Duodenal mucosa (tissue), 2 donors: ENCODE measurements at regions not wholly inside any gene's neighbourhood (a gene's known extent, or its start where the extent isn't known, plus 50 kb on each side); places are given as distances from the start of the nearest gene placed in this dataset.

Source experiments
- H3K27ac ChIP-seq: one replicate; pipeline ENCODE4 v1.7.0; 2013; ENCODE audit warnings: low read depth, low read length
- H3K27me3 ChIP-seq, 2 donors: one replicate each; pipeline ENCODE4 v1.7.0; 2013; ENCODE audit warnings: low read length in 2 of 2, control low read depth in 1 of 2; ENCODE audit not compliant: insufficient read depth in 2 of 2, control insufficient read depth in 1 of 2
- H3K36me3 ChIP-seq, 2 donors: one replicate each; pipeline ENCODE4 v1.7.0; 2013; ENCODE audit warnings: low read length in 2 of 2, control low read depth in 1 of 2; ENCODE audit not compliant: insufficient read depth in 2 of 2, control insufficient read depth in 1 of 2
- H3K4me1 ChIP-seq, 2 donors: one replicate each; pipeline ENCODE4 v1.7.0; 2013; ENCODE audit warnings: low read length in 2 of 2, control low read depth in 1 of 2; ENCODE audit not compliant: insufficient read depth in 2 of 2, control insufficient read depth in 1 of 2
- H3K4me3 ChIP-seq, 2 donors: one replicate each; pipeline ENCODE4 v1.7.0; 2013; ENCODE audit warnings: low read length in 2 of 2, low read depth in 1 of 2
- H3K9ac ChIP-seq, 2 donors: one replicate each; pipeline ENCODE4 v1.7.0; 2013; ENCODE audit warnings: low read length in 2 of 2, low read depth in 1 of 2
- H3K9me3 ChIP-seq, 2 donors: one replicate each; pipeline ENCODE4 v1.7.0; 2013; ENCODE audit warnings: low read length in 2 of 2, control low read depth in 1 of 2; ENCODE audit not compliant: control insufficient read depth in 1 of 2

DNA sequence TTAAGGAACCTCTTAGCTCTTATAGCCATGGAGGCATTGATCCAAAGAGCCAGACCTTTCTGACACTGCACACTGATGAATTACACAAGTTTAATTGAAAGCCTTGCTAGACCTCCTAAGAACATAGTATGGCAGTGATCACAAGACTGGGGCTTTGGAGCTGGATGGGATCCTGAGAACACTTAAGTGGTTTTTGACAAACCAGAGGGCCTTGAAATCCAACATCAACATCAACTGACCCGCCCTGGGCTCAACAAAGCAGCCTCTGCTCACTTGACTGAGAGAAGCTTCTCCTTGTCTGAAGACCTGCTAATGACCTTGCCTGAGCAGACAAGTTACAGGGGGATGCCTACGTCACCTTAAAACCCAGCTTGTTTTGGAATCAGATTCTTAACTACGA lies 257.6 kb downstream of the KLF13 start:
- Histone ChIP-seq H3K9ac (no peak overlapping the region), H3K27me3 (no peaks in the 10 kb centered on the region), H3K27ac (no peak overlapping the region), H3K4me3 (no peak overlapping the region), H3K9me3 (no peaks in the 10 kb centered on the region), H3K36me3 (no peaks in the 10 kb centered on the region), H3K4me1 (no peaks in the 10 kb centered on the region)

DNA sequence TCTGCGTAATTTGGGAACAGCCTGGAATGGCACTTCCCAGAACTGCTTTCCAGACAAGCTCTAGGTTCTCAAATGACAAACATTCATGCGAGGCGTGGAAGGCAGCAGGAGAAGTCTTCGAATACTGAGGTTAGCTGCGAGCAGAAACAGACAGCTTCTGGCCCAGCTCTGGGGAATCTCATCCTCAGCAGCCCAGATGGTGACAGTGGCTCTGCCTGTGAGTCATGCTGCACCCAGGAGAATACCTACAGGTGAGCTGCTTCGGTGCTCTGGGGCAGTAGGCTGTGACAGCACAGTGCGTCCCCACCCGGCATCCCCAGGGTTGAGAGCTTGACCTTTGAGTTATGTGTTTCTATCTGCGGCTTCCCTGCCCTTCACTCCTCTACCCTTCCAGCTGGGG lies 258.6 kb downstream of the KLF13 start:
- no peak overlapping the region for H3K27ac ChIP-seq
- no peak overlapping the region for H3K4me3 ChIP-seq
- H3K4me1 ChIP-seq, result no peaks in the 10 kb centered on the region
- H3K9ac ChIP-seq, result no peak overlapping the region
- H3K36me3 ChIP-seq, result no peaks in the 10 kb centered on the region
- H3K27me3 ChIP-seq, result no peaks in the 10 kb centered on the region
- H3K9me3 ChIP-seq, result no peaks in the 10 kb centered on the region

DNA sequence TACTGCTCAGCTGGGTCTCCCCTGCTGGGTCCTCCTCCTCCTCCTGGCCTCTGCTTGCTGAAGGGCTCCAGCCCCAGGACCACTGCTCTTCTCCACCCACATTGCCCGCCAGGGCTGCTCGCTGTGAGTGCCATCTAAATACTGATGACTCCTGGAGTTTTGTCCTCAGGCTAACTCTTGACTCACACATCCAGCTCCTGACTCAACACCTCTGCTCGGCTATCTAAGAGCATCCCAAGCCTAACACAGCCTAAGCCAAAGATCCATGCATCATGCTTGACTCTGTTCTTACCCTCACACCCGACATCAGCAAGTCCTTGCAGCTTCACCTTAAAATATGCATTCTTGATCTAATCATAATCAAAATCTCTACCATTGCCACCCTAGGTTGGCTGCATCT lies 260.2 kb downstream of the KLF13 start:
- no peak overlapping the region for H3K4me3 ChIP-seq
- H3K27me3 ChIP-seq, result no peaks in the 10 kb centered on the region
- no peak overlapping the region for H3K27ac ChIP-seq
- no peak overlapping the region for H3K9ac ChIP-seq
- no peaks in the 10 kb centered on the region for H3K9me3 ChIP-seq
- H3K36me3 ChIP-seq, result no peaks in the 10 kb centered on the region
- H3K4me1 ChIP-seq, result no peaks in the 10 kb centered on the region

DNA sequence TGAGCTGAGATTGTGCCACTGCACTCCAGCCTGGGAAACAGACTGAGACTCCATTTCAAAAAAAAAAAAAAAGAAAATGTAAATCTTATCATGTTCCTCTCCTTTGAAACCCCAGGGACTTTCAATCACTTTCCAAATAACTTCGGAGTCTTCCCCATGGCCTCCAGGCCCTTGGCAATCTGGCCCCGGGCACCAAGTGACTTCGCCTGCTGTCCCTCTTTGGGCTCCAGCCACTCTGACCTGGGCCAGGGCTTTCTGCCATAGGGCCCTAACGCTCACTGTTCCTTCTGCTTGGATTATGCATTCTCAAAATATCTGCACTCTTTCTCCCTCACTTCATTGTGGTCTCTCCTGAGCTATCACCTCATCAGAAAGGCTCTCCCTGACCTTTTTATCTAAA lies 260.9 kb downstream of the KLF13 start:
- no peak overlapping the region for H3K9ac ChIP-seq
- H3K4me3 ChIP-seq, result no peak overlapping the region
- H3K36me3 ChIP-seq, result no peaks in the 10 kb centered on the region
- H3K9me3 ChIP-seq, result no peaks in the 10 kb centered on the region
- H3K27me3 ChIP-seq, result no peaks in the 10 kb centered on the region
- no peak overlapping the region for H3K27ac ChIP-seq
- no peaks in the 10 kb centered on the region for H3K4me1 ChIP-seq

DNA sequence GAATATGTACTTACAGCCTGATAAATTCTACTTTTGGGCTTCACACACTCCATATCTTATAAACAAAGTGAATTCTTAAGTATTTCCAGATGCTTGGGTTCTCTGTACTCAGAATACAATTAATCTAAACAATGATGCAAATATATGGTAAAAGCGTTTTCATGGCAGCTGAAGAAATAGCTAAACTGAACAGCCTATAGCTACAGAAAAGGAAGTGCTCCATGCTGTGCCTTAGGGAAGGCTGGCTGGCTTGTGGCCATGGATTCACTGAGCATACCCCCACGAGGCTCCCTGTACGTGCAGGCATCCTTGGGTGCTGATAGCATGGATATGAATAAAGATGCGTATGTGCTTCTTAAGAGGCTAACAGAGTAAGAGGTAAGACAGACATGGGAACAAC lies 264.0 kb downstream of the KLF13 start:
- Histone ChIP-seq H3K27me3 (no peaks in the 10 kb centered on the region), H3K9ac (no peak overlapping the region), H3K36me3 (no peaks in the 10 kb centered on the region), H3K9me3 (no peaks in the 10 kb centered on the region), H3K4me3 (no peak overlapping the region), H3K4me1 (no peaks in the 10 kb centered on the region), H3K27ac (no peak overlapping the region)

DNA sequence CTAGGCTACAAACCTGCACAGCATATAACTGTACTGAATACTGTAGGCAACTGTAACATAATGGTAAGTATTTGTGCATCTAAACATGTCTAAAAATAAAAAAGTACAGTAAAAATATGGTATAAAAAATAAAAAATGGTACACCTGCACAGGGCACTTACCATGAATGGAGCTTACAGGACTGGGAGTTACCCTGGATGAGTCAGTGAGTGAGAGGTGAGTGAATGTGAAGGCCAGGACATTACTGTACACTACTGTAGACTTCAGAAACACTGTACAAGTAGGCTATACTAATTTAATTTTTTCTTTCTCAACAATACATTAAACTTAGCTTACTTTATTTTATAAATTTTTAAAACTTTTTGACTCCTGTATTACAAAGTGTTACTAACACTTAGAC lies 265.3 kb downstream of the KLF13 start:
- no peaks in the 10 kb centered on the region for H3K27me3 ChIP-seq
- H3K9ac ChIP-seq, result no peak overlapping the region
- no peak overlapping the region for H3K27ac ChIP-seq
- H3K4me3 ChIP-seq, result no peak overlapping the region
- H3K36me3 ChIP-seq, result no peaks in the 10 kb centered on the region
- H3K9me3 ChIP-seq, result no peaks in the 10 kb centered on the region
- no peaks in the 10 kb centered on the region for H3K4me1 ChIP-seq

DNA sequence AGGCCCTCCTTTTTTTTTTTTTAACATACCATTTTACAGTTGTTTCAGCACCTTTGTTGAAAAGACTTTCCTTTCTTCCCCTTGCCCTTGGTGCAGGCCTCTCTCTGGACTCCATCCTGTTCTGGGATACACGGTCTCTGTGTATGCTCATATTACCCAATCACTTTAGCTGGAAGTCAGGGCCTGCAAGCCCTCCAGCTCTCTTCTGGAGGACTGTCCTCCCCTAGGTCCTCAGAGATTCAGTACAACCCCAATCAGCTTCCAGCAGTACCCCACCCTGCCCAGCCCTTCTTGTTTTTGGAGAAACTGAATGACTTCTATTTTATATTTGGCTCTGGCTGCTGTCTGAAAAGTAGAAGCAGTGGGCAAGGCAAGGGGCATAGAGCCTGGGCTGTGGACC lies 270.8 kb downstream of the KLF13 start:
- Histone ChIP-seq H3K27ac (no peak overlapping the region), H3K36me3 (no peaks in the 10 kb centered on the region), H3K9ac (no peak overlapping the region), H3K27me3 (no peaks in the 10 kb centered on the region), H3K9me3 (no peaks in the 10 kb centered on the region), H3K4me1 (no peaks in the 10 kb centered on the region), H3K4me3 (no peak overlapping the region)

DNA sequence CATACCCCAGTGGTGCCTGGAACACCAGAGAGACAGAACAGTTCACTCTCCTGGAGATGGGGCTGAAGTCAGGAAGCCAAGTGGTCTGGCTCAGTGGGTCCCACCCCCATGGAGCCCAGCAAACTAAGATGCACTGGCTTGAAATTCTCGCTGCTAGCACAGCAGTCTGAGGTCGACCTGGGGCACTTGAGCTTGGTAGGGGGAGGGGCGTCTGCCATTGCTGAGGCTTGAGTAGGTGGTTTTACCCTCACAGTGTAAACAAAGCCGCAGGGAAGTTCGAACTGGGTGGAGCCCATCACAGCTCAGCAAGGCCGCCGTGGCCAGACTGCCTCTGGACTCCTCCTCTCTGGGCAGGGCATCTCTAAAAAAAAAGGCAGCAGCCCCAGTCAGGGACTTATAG lies 272.0 kb downstream of the KLF13 start:
- Histone ChIP-seq H3K4me3 (no peak overlapping the region), H3K9ac (no peak overlapping the region), H3K27ac (no peak overlapping the region), H3K9me3 (no peaks in the 10 kb centered on the region), H3K4me1 (no peaks in the 10 kb centered on the region), H3K27me3 (no peaks in the 10 kb centered on the region), H3K36me3 (no peaks in the 10 kb centered on the region)

DNA sequence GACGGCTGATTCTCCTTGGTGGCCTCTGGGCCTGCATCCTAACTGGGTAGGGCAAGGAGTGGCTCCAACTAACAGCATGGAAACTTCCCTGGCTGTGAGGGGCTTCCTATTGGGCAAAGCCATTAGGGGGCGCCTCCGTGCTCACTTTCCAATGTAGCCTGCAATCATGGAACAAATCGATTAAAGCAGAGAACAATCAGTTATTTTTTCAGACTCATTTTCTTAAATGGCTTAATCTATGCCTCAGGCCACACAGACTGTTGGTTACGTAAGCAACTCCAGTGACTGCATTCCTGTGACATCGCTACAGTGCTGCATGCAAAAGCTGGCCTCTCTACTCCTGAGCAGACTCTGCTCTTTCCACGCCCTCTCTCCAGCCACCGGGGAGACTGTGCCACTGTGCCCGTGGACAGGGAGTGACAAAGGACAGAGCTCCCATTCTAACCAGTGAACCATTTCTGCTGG lies 278.9 kb downstream of the KLF13 start:
- Histone ChIP-seq H3K27me3 (no peaks in the 10 kb centered on the region), H3K27ac (no peak overlapping the region), H3K36me3 (no peaks in the 10 kb centered on the region), H3K9me3 (no peaks in the 10 kb centered on the region), H3K4me3 (no peak overlapping the region), H3K9ac (no peak overlapping the region), H3K4me1 (no peaks in the 10 kb centered on the region)

DNA sequence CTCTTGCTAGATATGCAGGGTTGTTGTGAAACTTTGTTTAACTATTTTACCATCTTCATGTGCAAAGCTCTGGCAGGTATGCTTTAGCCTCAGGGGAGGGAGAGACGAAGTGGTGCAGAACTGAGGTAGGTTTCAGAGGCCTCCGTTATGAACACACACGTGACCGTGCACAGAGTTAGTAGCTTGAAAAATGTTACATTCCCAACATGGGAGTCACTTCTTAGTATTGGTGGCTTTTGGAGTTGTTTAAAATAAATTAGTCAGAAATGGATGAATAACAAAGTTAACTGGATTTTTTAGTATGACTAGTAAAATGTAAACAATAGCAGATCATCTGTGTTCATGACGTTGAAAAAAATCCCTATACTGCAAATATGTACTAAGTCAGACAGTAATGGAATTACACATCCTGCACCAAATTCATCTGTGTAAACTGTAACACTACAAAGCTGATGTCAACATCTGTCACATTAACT lies 279.6 kb downstream of the KLF13 start:
- H3K9me3 ChIP-seq, result no peaks in the 10 kb centered on the region
- H3K4me3 ChIP-seq, result no peak overlapping the region
- H3K9ac ChIP-seq, result no peak overlapping the region
- no peaks in the 10 kb centered on the region for H3K4me1 ChIP-seq
- no peaks in the 10 kb centered on the region for H3K36me3 ChIP-seq
- no peaks in the 10 kb centered on the region for H3K27me3 ChIP-seq
- H3K27ac ChIP-seq, result no peak overlapping the region

DNA sequence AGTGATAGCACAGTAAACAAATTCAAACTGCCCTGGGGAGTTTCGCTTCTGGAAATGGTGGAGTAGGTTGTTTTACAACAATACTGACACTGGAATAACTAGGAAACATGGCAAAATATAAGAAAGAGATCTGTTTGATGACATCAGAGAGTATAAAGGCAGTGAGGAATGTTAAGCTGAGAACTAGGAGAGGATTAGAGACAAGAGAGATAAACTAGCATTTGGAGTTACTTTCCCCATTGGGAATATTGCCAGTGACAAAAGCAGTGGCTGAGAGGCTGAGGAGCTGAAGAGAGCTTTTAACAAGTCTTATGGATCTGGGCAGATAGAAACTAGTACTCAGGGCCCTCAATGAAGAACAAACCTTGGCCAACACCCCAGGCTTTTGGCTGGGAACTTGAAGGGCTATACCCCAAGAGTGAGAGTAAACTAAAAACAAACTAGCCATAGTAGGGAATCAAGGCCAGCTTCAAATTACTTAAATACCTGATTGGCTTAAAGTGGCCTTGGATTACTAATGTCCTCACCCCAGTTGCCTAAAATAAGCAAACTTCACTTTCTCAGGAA lies 280.4 kb downstream of the KLF13 start:
- no peaks in the 10 kb centered on the region for H3K27me3 ChIP-seq
- no peaks in the 10 kb centered on the region for H3K4me1 ChIP-seq
- H3K9ac ChIP-seq, result no peak overlapping the region
- no peaks in the 10 kb centered on the region for H3K36me3 ChIP-seq
- H3K4me3 ChIP-seq, result no peak overlapping the region
- no peak overlapping the region for H3K27ac ChIP-seq
- no peaks in the 10 kb centered on the region for H3K9me3 ChIP-seq
